ENCODE measurements at regions not wholly inside any gene's neighbourhood (a gene's known extent, or its start where the extent isn't known, plus 50 kb on each side); places are given as distances from the start of the nearest gene placed in this dataset.

DNA sequence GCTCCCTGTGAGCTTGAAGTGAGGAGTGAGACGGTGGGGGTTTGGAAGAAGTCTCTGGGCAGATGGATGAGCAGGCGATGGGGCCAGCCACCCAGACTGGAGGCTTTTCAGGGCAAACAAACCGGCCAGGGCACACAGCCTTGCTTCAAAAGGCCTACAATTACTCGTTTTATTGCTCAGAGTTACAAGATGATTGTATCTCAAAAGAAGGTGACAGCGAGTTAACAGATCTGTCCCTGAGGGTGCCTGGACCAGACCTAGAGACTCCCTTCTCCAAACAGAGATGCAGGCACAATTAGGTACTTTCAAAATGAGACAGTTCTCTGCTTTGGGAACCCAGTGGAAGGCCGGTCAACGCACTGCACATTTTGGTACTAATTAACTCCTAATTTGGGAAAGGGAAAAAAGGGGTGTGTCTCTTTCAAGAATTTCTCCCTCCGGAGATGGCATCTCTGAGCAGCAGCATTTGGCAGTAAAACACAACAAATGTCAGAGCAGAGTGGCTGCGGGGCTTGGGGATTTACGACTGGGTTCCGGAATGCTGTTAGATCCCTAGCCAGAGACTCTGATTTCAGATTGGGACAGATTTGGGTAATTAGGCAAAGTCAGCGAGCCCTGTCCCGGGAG, 226.7 kb downstream of the TTC32 start:
- no peak overlapping the region for H3K4me3 ChIP-seq (ENCODE audit: low read depth, low read length)
- DNase-seq (ENCODE audit: low read depth), result no peak
- TF ChIP-seq, protein P1, sequence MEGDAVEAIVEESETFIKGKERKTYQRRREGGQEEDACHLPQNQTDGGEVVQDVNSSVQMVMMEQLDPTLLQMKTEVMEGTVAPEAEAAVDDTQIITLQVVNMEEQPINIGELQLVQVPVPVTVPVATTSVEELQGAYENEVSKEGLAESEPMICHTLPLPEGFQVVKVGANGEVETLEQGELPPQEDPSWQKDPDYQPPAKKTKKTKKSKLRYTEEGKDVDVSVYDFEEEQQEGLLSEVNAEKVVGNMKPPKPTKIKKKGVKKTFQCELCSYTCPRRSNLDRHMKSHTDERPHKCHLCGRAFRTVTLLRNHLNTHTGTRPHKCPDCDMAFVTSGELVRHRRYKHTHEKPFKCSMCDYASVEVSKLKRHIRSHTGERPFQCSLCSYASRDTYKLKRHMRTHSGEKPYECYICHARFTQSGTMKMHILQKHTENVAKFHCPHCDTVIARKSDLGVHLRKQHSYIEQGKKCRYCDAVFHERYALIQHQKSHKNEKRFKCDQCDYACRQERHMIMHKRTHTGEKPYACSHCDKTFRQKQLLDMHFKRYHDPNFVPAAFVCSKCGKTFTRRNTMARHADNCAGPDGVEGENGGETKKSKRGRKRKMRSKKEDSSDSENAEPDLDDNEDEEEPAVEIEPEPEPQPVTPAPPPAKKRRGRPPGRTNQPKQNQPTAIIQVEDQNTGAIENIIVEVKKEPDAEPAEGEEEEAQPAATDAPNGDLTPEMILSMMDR (conservative IDR thresholded peaks at IDR 0.05; ENCODE audit: low read depth, low read length), result no peak

DNA sequence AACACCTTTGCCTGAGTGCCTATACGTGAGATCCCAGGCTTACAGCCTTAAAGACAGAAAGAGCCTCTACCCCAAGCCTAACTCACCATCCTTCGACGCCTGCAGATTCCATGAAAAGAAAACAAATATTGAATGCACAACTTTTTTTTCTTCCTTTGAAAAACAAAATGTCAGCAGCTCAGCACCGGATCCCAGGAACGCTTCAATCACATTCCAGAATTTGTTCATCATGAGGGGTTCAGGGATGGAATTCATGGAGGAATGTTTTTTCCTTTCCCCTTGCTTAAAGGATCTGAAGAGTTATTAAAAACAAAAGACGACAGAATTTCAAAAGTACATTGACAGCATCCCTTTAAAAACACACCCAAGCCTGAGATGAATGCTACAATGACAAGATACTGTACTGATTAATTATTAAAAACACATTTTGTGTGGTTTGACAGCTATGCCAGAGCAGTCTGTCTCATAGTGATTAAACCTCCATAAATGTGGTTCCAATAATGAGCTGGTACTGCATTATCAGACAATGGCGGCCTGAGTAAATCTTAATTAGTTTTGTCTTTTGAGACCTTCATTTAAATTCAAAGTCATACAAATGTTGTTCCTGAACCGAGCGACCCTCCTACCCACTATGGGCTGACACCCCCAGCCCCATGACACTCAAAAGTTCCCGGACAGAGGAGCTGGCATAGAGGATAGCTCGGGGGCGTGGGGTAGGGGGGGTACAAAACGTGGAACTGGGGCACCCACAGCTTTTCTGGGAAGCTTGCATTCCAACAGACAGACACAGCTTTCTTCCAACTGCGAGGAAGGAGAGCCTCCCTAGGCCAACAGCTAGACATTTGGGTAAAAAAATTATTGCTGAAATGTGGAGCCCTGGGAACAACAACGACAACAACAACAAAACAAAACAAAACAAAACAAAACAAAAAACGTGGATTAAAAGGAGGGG, 227.5 kb downstream of the TTC32 start:
- no peak for DNase-seq (ENCODE audit: low read depth)
- TF ChIP-seq, protein P1 (conservative IDR thresholded peaks at IDR 0.05; ENCODE audit: low read depth, low read length), result no peak
- H3K4me3 ChIP-seq (ENCODE audit: low read depth, low read length), result no peak overlapping the region

DNA sequence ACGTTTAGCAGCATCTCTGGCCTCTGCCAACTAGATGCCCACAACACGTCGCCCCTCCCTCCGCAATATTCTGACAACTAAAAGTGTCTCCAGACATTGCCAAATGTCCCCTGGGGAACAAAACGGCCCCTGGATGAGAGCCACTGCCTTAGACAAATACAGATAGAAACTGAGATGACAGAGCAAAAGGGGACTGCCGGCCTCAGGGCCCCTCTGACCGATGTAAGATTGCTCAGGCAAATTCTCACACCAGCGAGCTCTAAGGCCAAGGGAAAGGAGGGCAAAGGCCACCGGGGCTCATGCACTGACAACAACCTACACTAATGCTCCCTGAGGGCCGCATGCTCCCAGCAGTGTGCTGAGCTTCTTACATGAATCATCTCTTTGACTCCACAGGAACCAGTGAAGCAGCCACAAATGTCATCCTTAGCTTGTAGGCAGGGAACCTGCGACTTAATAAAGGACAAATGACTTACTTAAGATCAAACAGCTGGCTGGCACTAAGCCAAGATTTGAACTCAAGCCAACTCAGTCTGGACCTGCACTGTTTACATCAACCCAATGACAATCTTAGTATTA, 228.5 kb downstream of the TTC32 start:
- peak; percentile 52 for DNase-seq (ENCODE audit: low read depth)
- H3K4me3 ChIP-seq (ENCODE audit: low read depth, low read length), result no peak overlapping the region
- TF ChIP-seq, protein P1 (conservative IDR thresholded peaks at IDR 0.05; ENCODE audit: low read depth, low read length), result no peak

DNA sequence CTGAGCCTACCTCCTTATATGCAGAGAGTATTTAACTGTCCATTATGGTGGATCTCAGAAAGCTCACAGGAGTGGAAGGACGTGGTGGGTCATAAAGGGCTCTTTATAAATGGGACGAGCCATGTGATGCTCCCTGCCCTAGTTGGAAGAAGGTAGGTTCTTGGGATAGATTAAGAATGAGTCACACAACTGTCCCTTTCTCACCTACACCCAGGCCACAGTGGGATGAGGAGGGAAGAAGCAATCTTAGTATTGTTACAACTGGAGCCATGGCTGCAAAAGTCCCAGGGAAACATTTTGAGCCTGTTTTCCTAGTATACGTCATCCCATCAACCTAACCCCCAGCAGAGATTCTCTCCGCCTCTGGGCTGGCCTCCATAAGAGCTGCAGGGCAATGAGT, 229.9 kb downstream of the TTC32 start:
- DNase-seq (ENCODE audit: low read depth), result no peak
- TF ChIP-seq, protein P1 (conservative IDR thresholded peaks at IDR 0.05; ENCODE audit: low read depth, low read length), result no peak
- H3K4me3 ChIP-seq (ENCODE audit: low read depth, low read length), result no peak overlapping the region

DNA sequence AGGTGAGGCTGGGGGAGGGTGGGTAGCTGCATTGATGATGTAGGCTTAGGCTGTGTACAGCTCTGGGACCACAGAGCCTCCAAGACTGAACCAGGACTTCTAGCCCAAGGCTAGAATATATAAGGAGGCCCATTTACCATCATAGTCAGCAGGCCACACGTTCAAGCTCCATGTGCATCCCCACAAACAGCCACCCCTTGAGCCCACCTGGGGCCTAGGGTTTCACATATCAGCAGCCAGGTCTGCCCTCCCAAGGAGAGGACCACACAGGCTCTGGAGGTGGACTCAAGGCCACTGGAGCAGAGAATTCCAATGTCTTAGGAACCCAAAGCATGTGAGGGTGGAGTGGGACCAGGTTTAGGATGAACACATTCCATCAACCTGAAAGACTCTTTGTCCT, 230.5 kb downstream of the TTC32 start:
- TF ChIP-seq, protein P1 (conservative IDR thresholded peaks at IDR 0.05; ENCODE audit: low read depth, low read length), result no peak
- H3K4me3 ChIP-seq (ENCODE audit: low read depth, low read length), result no peak overlapping the region
- no peak for DNase-seq (ENCODE audit: low read depth)

DNA sequence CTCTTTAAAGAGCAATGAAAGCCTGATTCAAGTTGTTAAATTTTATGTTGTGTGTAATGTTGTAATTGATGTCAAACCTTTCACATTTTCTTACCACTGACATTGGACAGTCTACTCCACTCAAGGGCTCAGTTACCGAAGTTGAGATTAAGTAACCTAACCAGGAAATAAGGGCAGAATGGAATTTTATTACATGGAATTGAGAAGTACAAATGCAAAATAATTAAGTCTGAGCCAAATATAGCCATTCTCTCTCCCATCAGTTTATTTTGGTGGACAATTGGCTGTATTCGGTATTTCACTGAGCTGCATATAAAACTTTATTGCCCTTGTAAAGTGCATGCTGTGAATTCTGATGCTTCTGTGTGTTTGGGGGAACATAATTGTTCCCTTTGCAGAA, 231.5 kb downstream of the TTC32 start:
- H3K4me3 ChIP-seq (ENCODE audit: low read depth, low read length), result no peak overlapping the region
- DNase-seq (ENCODE audit: low read depth), result no peak
- TF ChIP-seq, protein P1 (conservative IDR thresholded peaks at IDR 0.05; ENCODE audit: low read depth, low read length), result no peak

Data from choroid plexus epithelial cell (primary cell).